ENCODE measurements at regions not wholly inside any gene's neighbourhood (a gene's known extent, or its start where the extent isn't known, plus 50 kb on each side); places are given as distances from the start of the nearest gene placed in this dataset.
"Not testable (repeated sequence)": the region's sequence is repeated elsewhere in the genome, so short reads cannot be mapped to it uniquely, and the experiment has no call there.

DNA sequence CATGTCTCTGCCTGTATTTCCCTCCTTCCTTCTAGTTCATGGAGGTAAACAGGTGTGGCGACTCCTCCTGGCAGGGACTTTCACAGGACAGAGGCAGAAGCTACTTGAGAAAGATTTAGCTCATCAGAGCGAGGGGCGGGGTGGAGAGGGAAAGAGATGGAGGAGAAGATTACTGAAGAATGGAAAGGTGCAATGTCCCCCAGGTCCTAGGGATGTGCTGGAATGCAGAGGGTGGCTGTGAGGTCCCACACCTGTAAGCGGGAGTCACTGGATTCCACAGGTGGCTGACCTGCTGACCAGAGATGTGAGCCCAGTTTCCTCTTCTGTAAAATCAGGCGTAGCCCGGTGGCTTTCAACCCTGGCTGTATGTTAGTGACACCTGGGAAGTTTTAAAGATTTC lies 199.2 kb upstream of the SULF2 start:
- H3K9me3 ChIP-seq (ENCODE audit: low read length): no peaks in the 10 kb centered on the region
- H3K36me3 ChIP-seq (ENCODE audit: insufficient read depth, low read length): no peaks in the 10 kb centered on the region
- CTCF ChIA-PET: no interaction called here
- no peaks in the 10 kb centered on the region for H3K27me3 ChIP-seq (ENCODE audit: insufficient read depth, low read length, poor library complexity, severe bottlenecking)
- POLR2A ChIA-PET: no interaction called here
- Mint-ChIP-seq H3K27ac (no peak overlapping the region), H3K36me3 (no peaks in the 10 kb centered on the region), H3K4me3 (no peak overlapping the region), H3K27me3 (peaks cover 8 to 21% of the 10 kb centered on the region in 2 donors), H3K9me3 (no peaks in the 10 kb centered on the region), H3K4me1 (no peaks in the 10 kb centered on the region)
- H3K4me3 ChIP-seq (ENCODE audit: low read length): no peak overlapping the region
- no peak for DNase-seq
- H3K4me1 ChIP-seq (ENCODE audit: insufficient read depth, low read length): no peaks in the 10 kb centered on the region
- H3K27ac ChIP-seq (ENCODE audit: low read depth, low read length): no peak overlapping the region

DNA sequence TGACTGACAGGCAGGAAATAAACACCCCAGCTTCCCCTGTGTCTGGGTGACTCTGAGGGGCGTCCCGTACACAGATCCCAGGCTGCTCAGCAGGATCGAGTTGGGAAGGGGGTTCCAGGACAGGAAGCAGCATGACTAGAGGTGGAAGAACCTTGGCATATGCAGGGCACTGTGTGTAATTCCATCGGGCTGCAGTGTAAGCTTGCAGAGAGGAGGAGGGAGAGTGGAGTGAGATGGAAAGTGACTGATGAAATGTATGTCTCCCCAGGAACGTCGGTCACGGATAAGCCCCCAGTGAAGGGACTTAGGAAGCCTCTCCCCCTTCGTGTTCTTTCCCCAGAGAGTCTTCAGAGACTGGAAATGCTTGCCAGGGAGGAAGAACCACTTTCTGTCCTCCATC lies 198.4 kb upstream of the SULF2 start:
- H3K36me3 ChIP-seq (ENCODE audit: insufficient read depth, low read length); H3K27ac Mint-ChIP-seq; H3K27ac ChIP-seq (ENCODE audit: low read depth, low read length); H3K36me3 Mint-ChIP-seq; H3K4me3 Mint-ChIP-seq; H3K9me3 ChIP-seq (ENCODE audit: low read length); H3K4me1 Mint-ChIP-seq; DNase-seq; H3K27me3 ChIP-seq (ENCODE audit: insufficient read depth, low read length, poor library complexity, severe bottlenecking); CTCF ChIA-PET; H3K4me3 ChIP-seq (ENCODE audit: low read length); H3K4me1 ChIP-seq (ENCODE audit: insufficient read depth, low read length); H3K9me3 Mint-ChIP-seq; POLR2A ChIA-PET: not testable (repeated sequence)
- H3K27me3 Mint-ChIP-seq: peaks cover 10 to 25% of the 10 kb centered on the region in 2 donors

DNA sequence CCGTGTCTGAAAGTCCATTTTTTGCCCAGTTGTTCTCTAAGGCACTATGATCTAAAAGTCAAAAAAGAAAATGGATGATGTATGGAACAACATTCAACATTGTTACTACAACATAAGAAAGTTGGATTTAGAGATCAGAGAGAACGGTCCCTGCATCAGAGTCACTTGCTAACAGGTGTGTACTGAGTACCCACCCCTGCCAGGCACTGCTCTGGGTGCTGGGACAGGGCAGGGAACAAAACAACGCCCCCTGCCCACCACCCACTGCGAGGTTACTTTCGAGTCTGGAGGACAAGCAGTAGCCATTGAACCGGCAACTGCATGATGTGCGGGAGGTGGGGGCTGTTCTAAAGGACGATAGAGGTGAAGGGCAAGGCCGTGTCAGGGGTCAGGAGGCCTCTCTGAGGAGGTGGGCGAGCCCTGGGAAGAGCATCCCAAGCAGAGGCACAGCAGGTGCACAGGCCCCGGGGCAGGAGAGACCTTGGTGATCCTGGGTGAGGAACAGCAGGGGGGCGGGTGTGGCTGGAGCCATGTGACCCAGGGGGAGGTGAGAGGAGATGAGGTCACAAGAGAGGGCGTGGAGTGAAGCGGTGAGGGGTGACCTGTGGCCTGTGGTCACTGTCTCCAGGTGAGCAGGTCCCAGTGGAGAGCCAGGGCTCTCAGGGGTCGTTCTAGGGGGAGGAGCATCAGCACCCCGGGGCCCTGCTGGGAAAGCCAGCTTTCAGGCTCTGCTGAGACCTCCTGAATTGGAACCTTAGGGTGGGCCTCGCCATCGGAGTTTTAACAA lies 197.5 kb upstream of the SULF2 start:
- no peaks in the 10 kb centered on the region for H3K36me3 Mint-ChIP-seq
- peaks cover under 1 to 5% (median under 1%) of the 10 kb centered on the region in 3 donors for H3K4me1 Mint-ChIP-seq
- H3K27ac ChIP-seq (ENCODE audit: low read depth, low read length): no peak overlapping the region
- H3K4me3 Mint-ChIP-seq: no peak overlapping the region
- H3K9me3 ChIP-seq (ENCODE audit: low read length): no peaks in the 10 kb centered on the region
- DNase-seq: no peak
- H3K4me1 ChIP-seq (ENCODE audit: insufficient read depth, low read length): no peaks in the 10 kb centered on the region
- CTCF ChIA-PET: no interaction called here
- no peaks in the 10 kb centered on the region for H3K27me3 ChIP-seq (ENCODE audit: insufficient read depth, low read length, poor library complexity, severe bottlenecking)
- peaks cover 11 to 29% of the 10 kb centered on the region in 2 donors for H3K27me3 Mint-ChIP-seq
- no peaks in the 10 kb centered on the region for H3K9me3 Mint-ChIP-seq
- H3K4me3 ChIP-seq (ENCODE audit: low read length): no peak overlapping the region
- POLR2A ChIA-PET: no interaction called here
- H3K36me3 ChIP-seq (ENCODE audit: insufficient read depth, low read length): no peaks in the 10 kb centered on the region
- H3K27ac Mint-ChIP-seq: no peak overlapping the region

DNA sequence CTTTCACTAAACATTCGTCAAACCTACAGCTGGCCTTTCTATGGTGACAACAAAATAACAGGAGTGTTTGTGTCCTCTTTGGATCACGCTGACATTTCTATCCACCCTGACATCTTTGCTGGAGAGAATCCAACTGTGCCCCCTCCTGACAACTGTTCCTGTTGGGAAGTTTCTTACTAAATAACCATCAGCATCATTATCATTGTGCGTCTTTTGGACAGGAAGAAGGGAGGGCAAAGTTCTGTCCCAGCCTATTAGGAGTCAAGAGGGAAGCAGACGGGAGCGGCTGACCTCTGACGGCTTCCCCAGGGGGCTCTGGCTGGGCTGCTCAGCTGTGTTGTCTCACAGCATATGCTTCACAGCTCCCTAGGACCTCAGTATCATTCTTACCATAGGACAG lies 195.9 kb upstream of the SULF2 start:
- Mint-ChIP-seq H3K36me3 (no peaks in the 10 kb centered on the region), H3K9me3 (no peaks in the 10 kb centered on the region), H3K27ac (no peak overlapping the region), H3K27me3 (peaks cover 17 to 40% of the 10 kb centered on the region in 2 donors), H3K4me1 (peaks cover 2 to 9% (median 6%) of the 10 kb centered on the region in 3 donors), H3K4me3 (no peak overlapping the region)
- Histone ChIP-seq H3K4me3 (ENCODE audit: low read length) (no peak overlapping the region), H3K27me3 (ENCODE audit: insufficient read depth, low read length, poor library complexity, severe bottlenecking) (no peaks in the 10 kb centered on the region), H3K36me3 (ENCODE audit: insufficient read depth, low read length) (no peaks in the 10 kb centered on the region), H3K4me1 (ENCODE audit: insufficient read depth, low read length) (no peaks in the 10 kb centered on the region), H3K27ac (ENCODE audit: low read depth, low read length) (no peak overlapping the region), H3K9me3 (ENCODE audit: low read length) (no peaks in the 10 kb centered on the region)
- DNase-seq: no peak
- ChIA-PET POLR2A (no interaction called here), CTCF (no interaction called here)

DNA sequence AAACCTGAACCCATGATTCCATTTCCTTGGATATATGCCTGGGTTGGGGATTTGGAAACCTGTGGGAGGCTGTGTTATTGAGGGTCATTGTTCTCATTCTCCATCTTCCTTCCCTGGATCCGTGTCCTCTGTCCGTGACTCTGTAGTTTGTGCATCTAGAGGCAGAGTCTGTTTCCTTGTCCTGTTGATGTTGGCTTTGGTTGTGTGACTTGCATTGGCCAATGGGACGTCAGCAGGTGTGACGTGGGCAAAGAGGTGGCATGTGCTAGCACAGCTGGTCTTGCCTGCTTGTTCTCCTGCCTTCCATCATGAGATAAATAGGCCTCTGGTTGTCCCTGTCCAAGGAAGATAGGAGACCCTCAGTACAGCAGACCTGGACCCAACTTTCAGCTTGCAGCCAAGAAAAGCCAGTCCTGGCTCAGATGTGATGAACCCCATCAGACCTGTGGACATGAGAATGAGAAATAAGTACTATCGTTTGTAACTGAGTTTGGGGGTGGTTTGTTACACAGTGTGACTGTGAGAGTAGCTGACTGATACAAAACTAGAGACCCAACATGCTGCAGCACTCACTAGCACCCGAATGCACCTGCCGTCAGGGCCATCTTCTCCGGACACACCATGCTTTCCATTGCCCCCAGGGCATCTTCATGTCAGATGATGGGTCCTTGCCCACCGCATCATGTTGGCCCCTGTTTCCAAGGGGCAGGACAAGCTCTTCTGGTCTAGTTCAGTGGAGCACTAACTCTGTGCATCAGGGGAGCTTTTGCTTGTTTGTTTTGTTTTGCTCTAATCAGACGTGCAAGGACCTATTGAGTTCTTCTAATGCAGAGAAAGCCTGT lies 195.3 kb upstream of the SULF2 start:
- H3K4me3 Mint-ChIP-seq: no peak overlapping the region
- no peaks in the 10 kb centered on the region for H3K36me3 ChIP-seq (ENCODE audit: insufficient read depth, low read length)
- no peaks in the 10 kb centered on the region for H3K36me3 Mint-ChIP-seq
- CTCF ChIA-PET: no interaction called here
- H3K9me3 ChIP-seq (ENCODE audit: low read length): no peaks in the 10 kb centered on the region
- POLR2A ChIA-PET: no interaction called here
- peaks cover 2 to 9% (median 6%) of the 10 kb centered on the region in 3 donors for H3K4me1 Mint-ChIP-seq
- H3K27me3 Mint-ChIP-seq: peaks cover 17 to 43% of the 10 kb centered on the region in 2 donors
- no peak overlapping the region for H3K27ac Mint-ChIP-seq
- H3K27me3 ChIP-seq (ENCODE audit: insufficient read depth, low read length, poor library complexity, severe bottlenecking): no peaks in the 10 kb centered on the region
- H3K4me1 ChIP-seq (ENCODE audit: insufficient read depth, low read length): no peaks in the 10 kb centered on the region
- no peak overlapping the region for H3K27ac ChIP-seq (ENCODE audit: low read depth, low read length)
- H3K4me3 ChIP-seq (ENCODE audit: low read length): no peak overlapping the region
- H3K9me3 Mint-ChIP-seq: no peaks in the 10 kb centered on the region
- DNase-seq: no peak

DNA sequence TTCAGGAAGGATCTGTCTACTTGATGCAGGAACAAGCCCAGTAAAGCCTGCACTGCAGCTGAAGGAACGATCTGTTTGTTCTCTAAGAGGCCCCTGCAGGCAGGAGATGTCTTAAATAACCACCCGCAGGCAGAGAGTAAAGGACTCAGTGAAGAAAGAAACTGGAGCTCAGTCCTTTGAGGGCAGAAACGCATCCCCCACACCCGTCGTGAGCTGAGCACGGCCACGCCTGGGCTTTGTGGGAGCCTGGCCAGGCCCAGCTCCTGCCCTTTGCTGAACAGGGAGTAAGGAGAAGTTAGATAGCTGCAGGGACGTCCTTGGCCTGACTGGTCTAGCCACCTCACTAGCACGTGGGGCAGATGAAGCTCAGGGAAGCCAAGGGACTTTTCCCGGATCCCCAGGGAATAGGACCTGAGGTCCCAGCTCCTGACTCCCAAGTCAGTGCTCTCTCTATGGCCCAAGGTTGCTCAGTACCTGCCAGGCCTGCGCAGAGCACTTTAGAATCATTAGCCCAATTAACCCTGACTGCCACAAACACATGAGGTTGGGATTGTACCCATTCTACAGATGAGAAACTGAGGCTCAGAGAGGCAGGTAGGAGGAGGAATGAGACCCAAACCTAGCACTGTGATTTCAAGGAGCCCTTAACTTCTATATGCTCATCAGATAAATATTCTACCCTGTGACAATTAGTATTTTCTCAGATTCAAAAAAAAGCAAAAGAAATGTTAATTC lies 194.2 kb upstream of the SULF2 start:
- H3K4me3 ChIP-seq (ENCODE audit: low read length); H3K9me3 Mint-ChIP-seq; H3K4me1 Mint-ChIP-seq; DNase-seq; CTCF ChIA-PET; H3K27ac Mint-ChIP-seq; H3K27me3 ChIP-seq (ENCODE audit: insufficient read depth, low read length, poor library complexity, severe bottlenecking); POLR2A ChIA-PET; H3K36me3 Mint-ChIP-seq; H3K4me1 ChIP-seq (ENCODE audit: insufficient read depth, low read length); H3K27ac ChIP-seq (ENCODE audit: low read depth, low read length); H3K9me3 ChIP-seq (ENCODE audit: low read length); H3K36me3 ChIP-seq (ENCODE audit: insufficient read depth, low read length): not testable (repeated sequence)
- Mint-ChIP-seq H3K27me3 (peaks cover 19 to 47% of the 10 kb centered on the region in 2 donors), H3K4me3 (peak overlapping the region in 1 of 7 donors; percentile 33)

DNA sequence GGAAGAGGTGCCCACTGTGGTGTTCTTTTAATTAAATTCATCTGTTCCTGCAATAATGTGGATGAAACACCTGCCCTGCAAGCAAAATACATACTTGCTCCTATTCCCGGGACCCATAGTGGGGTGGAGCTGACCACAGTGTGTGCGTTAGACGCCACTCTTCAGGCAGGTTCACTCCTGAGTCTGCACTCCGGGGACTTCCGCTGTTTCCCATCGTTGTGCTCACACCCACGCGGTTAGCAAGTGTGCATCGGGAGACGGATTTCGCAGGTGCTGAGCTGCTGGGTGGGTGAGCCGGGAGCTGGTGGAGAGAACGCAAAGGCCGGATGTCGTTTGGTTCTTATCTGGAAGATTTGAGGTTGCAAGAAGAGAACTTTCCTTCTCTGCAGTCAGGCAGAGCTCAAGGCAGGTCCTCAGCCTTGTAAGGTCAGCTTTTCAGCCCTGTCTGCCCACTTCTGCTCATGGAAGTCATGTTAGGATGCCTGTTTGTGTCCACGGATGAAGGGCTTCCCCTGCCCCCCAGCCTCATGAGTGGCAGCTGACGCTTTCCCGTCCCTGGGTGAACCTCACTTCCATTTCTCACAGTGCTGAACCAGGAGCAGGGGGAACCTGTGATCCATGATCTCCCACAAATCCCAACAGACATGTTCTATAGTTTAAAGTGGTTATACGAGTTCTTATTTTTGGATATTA lies 193.3 kb upstream of the SULF2 start:
- Mint-ChIP-seq H3K27me3 (peaks cover 21 to 48% of the 10 kb centered on the region in 2 donors), H3K4me3 (peak overlapping the region in 1 of 7 donors; percentile 33)
- CTCF ChIA-PET; H3K27ac ChIP-seq (ENCODE audit: low read depth, low read length); H3K4me1 Mint-ChIP-seq; H3K27ac Mint-ChIP-seq; H3K4me1 ChIP-seq (ENCODE audit: insufficient read depth, low read length); POLR2A ChIA-PET; H3K9me3 Mint-ChIP-seq; H3K36me3 ChIP-seq (ENCODE audit: insufficient read depth, low read length); H3K36me3 Mint-ChIP-seq; DNase-seq; H3K4me3 ChIP-seq (ENCODE audit: low read length); H3K27me3 ChIP-seq (ENCODE audit: insufficient read depth, low read length, poor library complexity, severe bottlenecking); H3K9me3 ChIP-seq (ENCODE audit: low read length): not testable (repeated sequence)
